HG02938 (cell line): ENCODE measurements at regions not wholly inside any gene's neighbourhood (a gene's known extent, or its start where the extent isn't known, plus 50 kb on each side); places are given as distances from the start of the nearest gene placed in this dataset.
A peak's percentile ranks its signal among the peaks of the same experiment; 100 is the strongest.

Source experiments
- ATAC-seq: cut with Tn5 transposase; IDR thresholded peaks from one replicate; pipeline ENCODE4 v1.9.1; 2021; ENCODE audit warnings: mild to moderate bottlenecking, moderate library complexity; ENCODE audit not compliant: unreplicated experiment

DNA sequence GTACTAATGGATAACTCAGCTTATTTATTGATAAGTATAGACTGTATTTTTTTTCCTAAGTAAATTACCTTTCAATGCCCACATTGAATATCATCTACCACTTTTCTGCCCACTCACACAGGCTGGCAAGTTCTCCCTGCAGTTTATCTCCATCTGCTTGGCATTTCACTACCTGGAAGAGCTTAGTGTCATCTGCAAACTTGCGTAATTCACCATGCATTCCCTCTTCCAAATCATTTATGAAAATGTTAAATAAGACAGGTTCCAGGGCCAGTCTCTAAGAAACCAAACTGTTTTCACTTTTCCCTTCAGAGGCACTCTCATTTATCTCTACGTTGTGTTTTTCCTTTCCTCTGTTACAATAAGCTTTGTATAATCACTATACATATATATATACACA, 1076.6 kb downstream of the IGSF11 start:
- no peak for ATAC-seq

DNA sequence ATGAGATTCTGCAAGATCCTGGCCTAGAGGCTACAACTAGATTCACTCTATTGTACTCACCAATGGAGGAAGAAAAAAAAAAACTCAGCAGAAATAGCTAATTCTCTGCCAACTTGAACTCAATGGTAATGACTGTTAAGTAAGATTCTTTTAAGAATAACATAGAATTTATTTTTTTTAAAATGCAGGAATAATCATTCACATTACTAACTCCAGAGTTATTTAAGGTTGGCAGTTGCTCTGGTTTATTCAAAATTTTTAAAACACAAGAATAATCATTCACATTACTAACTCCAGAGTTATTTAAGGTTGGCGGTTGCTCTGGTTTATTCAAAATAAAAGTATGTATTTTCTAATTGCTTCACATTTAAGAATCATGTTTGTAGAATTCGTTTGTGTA, 1071.9 kb downstream of the IGSF11 start:
- ATAC-seq = no peak

DNA sequence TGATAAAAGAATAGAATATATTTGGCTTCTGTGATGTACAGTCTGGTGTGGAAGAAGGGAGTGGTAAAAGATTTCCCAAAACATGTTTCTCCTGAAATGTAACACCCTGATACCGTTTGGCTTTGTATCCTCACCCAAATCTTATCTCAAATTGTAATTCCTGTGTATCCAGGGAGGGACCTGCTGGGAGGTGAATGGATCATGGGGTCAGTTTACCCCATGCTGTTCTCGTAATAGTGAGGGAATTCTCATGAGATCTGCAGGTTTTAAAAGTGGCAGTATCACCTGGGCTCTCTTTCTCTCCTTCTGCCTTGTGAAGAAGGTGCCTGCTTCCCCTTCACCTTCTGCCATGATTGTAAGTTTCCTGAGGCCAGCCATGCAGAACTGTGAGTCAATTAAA, 1070.8 kb downstream of the IGSF11 start:
- ATAC-seq = no peak

DNA sequence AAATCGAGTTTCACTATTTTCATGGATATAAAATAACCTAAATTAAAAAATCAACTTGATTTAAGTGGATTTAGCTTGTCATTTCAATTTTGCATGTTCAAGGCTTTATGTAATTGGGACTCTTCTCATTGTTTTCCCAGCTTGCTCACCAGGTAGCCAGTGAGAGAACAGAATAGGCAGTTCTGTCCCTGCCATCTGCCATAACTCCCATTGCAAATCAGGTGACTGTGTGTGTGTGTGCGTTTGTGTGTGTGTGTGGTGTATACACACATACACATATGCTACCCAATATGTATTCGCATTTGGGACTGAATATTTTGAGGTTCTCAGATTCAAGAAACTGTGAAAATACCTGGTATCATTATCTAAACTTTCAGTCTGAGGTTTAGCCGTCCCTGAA, 1069.8 kb downstream of the IGSF11 start:
- ATAC-seq = no peak

DNA sequence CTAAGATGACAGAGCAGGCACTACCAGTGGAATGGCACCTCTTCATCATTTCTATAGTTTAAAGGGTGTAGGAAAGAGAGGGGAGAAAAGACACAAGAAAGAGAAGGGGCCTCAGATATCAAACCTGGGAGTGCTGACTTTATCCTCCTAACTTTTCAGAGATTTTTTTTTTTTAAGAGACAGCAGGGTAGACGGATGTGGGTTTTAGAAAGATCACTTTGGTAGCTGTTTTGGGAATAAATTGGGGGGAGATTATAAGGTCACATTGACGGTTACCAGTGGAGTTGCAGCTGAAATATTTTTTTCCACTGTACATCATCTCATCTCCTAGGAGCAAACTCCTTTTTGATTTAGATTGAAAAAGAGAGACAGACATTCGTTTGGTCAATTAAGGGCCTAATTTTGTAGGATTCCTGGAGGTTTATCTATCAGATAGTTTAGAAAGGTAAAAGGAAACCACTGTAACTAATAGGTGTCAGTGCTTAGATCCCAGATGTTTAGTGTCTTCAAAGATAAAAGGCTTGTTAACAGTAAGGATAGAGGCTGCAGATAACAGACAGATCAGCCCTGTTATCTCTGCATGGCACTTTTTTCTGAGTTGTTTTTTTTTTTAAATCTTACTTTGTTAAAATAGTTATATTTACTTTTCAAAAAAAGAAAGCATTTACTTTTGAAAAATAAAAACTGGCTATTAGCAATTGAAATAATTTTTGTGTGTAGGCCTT, 1057.0 kb downstream of the IGSF11 start:
- no peak for ATAC-seq

DNA sequence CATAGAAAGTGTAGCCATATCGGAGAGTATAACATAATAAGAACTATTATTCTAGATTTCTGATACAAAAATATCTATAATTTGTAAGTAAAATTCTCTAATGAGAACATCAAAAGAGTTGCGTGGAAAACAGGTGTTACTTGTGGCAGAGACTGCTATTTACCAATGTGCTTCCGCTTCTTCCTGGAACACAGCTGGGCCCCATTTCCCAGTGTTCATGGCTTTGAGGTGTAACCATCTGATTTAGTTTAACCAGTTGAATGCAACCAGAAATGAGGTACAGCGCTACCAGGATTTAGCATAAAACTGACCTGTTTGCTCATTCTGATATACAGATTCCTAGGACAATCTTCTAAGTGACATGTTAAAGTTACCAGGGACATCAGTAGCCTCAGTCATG, 1055.2 kb downstream of the IGSF11 start:
- ATAC-seq = no peak

DNA sequence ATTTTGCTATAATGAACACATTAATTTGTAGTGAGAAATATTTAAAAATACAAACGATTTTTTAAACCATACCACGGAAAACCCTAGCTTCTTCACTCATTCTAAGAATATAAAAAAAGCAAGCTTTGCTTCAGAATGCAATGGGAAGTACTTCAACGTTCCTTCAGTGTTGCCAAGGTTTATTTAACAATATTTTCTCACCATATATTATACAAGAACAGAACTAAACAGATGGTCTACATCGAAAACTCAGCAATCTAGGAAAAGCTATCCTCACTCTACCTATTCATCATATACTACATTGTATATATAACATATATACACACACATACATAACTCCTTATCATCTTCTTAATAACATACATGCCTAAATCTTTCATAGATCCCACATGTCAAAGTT, 1047.4 kb downstream of the IGSF11 start:
- ATAC-seq = no peak

DNA sequence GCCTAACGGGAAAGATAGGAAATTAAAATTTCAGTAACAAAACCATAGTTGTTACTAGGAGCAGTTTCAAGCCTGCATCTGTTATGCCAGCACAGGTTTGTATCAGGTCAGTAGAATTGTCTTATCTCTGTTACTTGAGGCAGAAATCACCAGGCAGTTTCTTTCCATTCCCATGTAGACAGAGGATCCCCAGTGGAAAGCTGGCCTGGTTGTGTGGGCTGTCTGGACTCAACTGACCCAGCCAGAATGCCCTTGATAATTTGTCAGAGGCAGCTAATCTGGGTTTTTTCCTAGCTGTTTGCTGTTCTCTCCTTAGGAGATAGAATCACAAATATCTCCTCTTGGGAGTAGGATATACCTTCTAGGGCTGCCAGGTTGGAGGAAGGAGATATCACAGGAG, 1044.7 kb downstream of the IGSF11 start:
- ATAC-seq = no peak

DNA sequence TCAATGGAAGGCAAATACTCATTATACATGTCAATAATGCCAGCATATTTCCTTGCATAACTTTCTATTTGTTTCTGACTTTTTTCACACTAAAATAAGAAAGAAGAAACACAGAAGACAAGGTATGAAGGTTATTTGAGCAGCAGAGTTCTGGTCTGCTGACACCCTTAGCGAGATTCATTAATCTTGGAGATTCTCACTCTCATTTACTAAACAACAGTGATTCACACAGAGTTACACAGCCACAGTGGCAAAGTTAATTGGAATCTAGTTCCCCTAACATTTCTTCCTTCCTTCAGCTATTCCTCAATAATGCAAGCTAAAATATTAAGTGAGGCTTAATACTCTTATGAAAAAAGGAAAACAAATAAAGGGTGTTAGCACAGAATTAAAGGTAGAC, 1044.0 kb downstream of the IGSF11 start:
- no peak for ATAC-seq

DNA sequence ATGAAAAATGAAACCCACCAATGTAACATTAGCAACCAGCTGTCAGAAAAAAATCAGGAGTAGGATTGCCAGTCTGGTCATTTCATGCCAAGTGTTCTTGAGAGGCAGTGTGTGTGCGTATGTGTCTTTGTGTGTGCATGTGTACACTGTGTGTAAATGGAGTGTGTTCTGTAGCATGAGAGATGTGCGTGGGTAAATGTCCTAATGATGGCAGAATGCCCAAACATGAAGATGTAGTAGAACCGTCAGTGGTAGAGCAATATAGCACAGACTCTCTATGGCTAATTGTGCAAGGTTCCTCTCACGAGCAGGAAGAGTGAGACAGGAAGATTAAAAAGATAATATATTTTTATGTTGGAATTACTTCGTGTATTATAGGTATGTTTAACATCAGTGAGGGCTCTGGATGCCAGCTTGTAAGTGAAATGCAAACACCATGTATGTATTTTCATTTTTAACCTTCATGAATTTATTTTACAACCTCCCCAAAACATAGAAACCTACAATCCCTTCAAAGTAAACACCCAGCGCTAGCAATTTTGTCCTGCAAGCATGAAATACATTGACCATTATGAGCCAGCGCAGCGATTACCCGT, 1038.7 kb downstream of the IGSF11 start:
- no peak for ATAC-seq

DNA sequence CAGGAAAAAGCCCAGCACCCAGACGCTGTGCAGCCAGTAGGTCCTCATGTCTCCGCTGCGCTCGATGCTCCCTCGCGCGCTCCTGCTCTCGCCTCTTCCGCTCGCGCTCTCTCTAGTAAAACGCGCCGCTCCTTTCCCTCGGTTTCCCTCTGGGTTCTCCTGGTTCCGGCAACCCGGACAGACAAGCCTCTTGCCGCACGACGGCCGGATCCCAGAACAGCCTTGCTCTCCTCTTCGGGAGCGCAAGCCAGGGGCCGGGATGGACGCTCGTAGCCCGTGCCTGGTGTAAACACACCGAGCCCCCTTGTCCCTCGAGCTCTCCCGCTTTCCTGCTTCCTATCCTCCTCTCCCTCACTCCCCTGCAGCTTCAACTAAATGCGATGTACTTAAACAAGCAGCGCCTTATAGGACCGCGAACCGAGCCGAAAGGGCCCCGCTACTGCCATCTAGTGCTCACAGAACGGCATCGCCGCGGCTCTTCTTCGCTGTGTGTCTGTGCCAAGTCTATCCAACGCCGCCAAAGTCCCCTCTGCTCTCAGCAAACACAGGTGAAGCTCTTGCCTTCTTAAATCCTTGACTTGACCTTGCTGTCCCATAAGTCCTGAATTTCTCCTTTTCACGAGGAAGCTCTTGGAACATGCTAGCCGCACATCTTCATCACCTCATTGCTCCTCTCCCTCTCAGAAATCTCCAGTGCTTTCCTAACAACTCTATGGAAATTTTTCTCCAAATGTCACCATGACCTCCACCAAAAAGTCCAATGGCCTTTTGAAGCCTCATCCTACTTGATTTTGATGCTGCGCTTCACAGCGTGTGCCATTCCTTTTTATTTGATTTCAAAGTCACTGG, 1037.2 kb downstream of the IGSF11 start:
- peak; percentile 95 for ATAC-seq

DNA sequence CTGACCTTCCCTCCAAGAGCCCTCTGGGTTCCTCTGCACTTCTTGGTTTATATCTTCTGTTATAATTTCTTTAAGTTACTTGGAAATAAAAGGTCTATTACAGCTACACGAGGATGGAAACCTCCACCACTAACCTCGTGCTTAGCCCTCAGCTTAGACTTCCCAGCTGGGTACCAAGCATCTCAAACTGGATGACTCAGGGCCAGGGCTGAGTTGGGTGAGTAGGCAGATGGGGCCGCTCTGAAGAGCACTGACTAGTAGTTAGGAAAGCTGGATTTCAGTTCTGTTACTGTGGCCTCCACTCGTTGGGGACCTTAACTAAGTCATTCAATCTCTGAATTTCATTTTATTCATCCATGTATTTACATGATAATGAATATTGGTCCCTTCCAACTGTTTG, 1036.6 kb downstream of the IGSF11 start:
- no peak for ATAC-seq

DNA sequence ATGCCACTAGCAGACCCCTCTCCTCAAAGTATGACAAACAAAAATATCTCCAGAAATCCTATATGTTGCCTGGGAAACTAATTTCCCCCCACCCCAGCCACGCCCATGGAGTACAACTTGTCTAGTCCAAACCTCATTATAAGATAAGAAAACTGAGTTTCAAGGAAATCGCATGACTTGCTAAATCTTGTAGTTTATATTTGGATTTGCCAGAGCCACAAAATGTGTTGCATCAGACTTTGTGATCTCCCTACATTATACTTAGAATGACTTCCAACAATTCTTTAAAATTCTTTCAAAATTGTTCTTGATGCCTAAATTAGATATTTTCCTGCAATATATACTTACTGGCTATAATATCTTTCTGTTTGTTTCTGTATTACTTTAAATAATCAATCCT, 1034.4 kb downstream of the IGSF11 start:
- ATAC-seq = no peak

DNA sequence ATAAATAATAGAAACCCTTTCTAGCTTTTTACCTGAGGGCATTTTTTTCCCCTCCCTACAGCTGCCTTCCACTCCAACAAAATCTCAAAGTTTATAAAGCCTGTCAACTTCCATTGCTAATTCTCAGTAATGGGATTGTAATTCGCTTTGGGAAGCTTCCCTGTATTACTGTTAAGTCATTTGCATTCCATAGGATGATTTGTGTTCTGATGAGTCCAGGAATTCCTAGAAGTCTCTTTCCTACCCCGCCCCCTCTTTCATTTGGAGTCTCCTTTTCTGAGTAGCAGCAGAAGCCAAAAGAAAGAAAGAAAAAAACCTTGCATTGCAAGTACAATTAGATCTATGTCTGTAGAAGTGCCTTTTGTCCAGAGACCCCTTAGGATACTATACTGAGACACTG, 1033.3 kb downstream of the IGSF11 start:
- no peak for ATAC-seq

DNA sequence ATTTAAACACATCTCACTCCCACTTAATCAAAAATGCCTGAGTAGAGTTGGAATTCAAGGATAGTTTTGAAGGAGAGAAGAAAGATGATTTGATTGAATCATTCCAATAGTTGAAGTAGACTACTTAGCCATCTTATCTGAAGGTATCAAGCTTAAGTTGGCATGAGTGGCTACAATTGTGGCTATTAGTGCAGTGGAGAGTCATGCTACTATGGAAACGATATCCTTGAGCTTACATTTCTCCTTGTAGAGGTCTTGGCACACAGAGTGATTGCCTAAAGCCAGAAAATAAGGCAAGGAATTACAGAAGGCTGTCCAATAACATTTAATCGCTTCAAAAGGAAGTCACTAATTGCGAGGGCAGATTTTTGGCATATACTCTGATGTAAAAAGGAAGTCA, 1022.7 kb downstream of the IGSF11 start:
- no peak for ATAC-seq

DNA sequence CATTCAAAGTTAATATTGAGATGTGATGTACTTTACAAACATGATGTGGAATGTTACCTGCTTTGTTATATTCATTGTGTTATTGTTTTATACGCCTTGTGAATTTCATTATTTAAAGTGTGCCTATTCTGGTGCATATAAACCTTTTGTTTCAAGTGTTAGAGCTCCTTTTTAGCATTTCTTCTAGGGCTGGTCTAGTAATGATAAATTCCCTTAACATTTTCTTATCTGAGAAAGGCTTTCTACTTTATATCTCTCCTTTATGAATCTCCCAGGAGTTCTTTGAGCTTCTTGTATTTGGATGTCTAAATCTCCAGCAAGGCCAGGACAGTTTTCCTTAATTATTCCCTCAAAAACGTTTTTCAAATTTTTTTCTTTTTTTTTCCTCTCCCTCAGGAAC, 1005.6 kb downstream of the IGSF11 start:
- ATAC-seq = no peak

DNA sequence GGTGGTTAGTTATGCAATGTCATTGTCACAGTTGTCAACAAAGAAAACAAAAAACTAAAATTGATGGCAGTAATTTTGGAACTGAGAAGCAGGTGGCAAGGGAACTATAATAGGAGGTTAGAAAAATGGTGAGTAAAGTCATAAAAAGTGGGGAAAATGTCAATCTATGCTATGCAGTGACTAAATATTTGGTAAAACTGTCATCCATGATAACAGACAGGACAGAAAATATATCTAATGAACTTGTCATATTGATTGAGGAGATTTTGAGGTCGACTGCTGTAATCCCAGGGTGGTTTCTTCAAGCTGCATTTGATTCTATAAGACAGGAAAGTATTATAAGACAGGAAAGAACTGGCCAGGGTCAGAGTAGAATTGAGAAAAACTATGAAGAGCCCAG, 998.4 kb downstream of the IGSF11 start:
- no peak for ATAC-seq

DNA sequence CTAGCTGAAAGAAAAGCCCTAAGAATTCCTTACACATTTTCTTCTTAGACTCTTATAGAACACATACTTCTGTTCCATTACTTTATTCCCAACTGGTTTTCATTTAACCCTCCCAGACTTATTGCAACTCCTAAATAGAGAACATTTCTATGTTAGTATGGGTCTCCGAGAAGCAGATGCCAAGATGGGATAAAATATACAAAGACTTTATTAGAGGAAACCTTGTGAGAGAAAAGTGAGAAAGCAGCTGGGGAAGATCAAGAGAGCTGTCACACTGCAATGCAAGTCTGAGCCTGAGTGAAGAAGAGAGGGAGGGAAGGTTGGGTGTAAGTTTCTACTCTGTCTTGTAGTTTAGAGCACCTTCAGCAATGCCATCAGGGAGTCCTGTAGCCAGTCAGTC, 979.3 kb downstream of the IGSF11 start:
- no peak for ATAC-seq

DNA sequence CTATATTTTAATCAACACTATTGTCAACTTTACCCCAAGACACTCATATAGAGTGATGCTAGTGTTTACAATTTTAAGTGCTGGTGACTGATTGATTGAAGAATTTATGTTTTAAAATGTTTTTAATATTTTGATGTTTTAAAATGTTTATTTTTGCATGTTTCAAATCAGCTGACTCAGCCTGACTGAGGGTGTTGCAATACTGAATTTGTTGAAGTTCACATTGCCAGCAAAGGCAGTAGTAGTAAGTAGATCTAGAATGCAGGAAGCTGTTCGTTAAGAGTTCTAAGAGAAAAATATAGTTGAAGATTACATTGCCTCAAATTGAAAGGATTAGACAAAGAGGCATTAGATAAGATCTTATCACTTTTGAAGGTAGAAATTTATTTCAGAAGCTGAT, 977.6 kb downstream of the IGSF11 start:
- no peak for ATAC-seq

DNA sequence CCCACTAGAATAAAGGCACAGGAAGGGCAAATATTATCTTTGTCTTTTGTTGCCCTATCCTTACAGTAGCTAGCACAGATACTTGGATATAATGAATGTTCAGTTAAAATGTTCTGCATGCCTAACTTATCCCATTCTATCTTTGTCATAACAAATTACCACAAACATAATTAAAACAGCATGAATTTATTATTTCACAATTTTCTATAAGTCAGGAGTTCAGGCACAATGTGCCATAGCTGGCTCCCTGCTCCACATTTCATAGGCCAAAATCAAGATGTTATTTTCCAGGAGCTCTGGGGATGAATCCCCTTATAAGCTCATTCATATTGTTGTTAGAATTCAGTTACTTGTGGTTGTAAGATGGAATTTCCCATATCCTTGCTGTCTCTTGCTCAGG, 975.5 kb downstream of the IGSF11 start:
- no peak for ATAC-seq

DNA sequence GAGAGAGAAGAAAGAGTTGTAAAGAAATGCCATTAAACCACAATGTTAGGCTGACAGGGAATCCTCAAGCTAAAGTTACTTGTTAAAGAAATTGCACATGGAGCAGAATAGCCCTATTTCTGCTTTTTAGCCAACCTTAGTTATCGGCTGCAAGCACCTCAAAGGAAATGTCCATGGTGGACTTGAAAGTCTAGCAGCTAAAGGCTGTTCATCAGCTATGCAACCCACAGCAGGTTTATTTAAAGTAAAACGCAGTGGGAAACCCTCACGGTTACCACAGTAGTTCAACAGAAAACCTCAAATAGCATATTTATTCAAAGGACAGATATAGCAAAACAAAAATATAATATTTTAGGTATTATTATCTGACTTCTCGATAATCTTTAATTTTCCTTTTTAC, 967.2 kb downstream of the IGSF11 start:
- ATAC-seq = no peak

DNA sequence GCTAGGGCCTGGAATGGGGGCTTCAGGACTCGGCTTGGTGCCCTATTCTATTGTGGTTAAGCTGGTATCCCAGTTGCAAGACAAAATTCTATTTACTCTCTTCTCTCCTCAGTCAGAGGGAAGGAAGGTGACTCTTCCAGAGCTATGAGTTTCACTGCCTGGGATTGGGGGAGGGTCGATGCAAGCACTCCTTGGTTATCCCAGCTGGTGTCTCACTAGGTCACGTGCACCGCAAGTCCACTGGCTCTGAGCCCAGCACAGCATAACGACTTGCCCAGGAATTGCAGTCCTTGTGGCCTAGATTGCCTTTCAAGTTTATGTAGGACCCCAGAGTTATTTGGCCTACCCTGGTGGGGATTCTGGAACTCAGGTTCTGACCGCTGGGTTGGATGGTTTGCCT, 958.8 kb downstream of the IGSF11 start:
- no peak for ATAC-seq
